Neural crest cell (in vitro differentiated cells): ENCODE measurements at regions not wholly inside any gene's neighbourhood (a gene's known extent, or its start where the extent isn't known, plus 50 kb on each side); places are given as distances from the start of the nearest gene placed in this dataset.

Experiments
- DNase-seq: peaks from one replicate; pipeline ENCODE4 v3.0.0; 2021; ENCODE audit warnings: low read depth, mixed read lengths, low spot score
- H3K27ac Mint-ChIP-seq: one replicate; pipeline ENCODE4 v1.8.0; 2021; ENCODE audit warnings: mild to moderate bottlenecking, mixed read lengths; ENCODE audit not compliant: unreplicated experiment
- H3K27me3 Mint-ChIP-seq: 2 replicates; pipeline ENCODE4 v1.8.0; 2021; ENCODE audit warnings: low read depth, mild to moderate bottlenecking, mixed read lengths
- H3K36me3 Mint-ChIP-seq: 2 replicates; pipeline ENCODE4 v1.8.0; 2021; ENCODE audit warnings: low read depth, mild to moderate bottlenecking, mixed read lengths
- H3K4me1 Mint-ChIP-seq: 2 replicates; pipeline ENCODE4 v1.8.0; 2021; ENCODE audit warnings: mixed read lengths
- H3K4me3 Mint-ChIP-seq: one replicate; pipeline ENCODE4 v1.8.0; 2021; ENCODE audit warnings: mild to moderate bottlenecking, mixed read lengths
- H3K9me3 Mint-ChIP-seq: 2 replicates; pipeline ENCODE4 v1.8.0; 2021; ENCODE audit warnings: mixed read lengths
- TF ChIP-seq, protein P1 (sequence below): fragments of 200-600 bp; sonication (generic); conservative IDR thresholded peaks from 2 replicates; pipeline ENCODE4 v1.5.0; 2021; ENCODE audit warnings: antibody characterized with exemption, mild to moderate bottlenecking

DNA sequence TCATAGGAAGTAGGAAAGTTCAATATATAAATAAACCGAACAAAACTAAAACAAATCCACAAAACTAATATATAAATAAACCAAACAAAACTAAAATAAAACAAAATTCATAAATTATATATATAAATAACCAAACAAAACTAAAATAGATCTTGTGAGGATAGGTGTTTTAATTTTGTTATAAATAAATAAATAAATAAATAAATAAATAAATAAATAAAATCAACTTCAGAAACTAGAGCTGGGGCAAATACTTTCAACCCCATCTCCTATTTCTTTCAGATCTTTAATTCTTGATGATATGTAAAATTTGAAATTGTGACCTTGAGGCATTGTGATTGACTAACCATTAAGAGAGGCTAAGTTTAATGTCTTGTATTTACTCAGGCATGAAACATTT is 416.1 kb downstream of the SAMD5 start:
- no peaks in the 10 kb centered on the region for H3K4me1 Mint-ChIP-seq
- H3K4me3 Mint-ChIP-seq, result no peak overlapping the region
- no peak overlapping the region for H3K27ac Mint-ChIP-seq
- no peaks in the 10 kb centered on the region for H3K27me3 Mint-ChIP-seq
- DNase-seq, result no peak
- H3K9me3 Mint-ChIP-seq, result peaks cover 24% of the 10 kb centered on the region
- TF ChIP-seq, protein P1, sequence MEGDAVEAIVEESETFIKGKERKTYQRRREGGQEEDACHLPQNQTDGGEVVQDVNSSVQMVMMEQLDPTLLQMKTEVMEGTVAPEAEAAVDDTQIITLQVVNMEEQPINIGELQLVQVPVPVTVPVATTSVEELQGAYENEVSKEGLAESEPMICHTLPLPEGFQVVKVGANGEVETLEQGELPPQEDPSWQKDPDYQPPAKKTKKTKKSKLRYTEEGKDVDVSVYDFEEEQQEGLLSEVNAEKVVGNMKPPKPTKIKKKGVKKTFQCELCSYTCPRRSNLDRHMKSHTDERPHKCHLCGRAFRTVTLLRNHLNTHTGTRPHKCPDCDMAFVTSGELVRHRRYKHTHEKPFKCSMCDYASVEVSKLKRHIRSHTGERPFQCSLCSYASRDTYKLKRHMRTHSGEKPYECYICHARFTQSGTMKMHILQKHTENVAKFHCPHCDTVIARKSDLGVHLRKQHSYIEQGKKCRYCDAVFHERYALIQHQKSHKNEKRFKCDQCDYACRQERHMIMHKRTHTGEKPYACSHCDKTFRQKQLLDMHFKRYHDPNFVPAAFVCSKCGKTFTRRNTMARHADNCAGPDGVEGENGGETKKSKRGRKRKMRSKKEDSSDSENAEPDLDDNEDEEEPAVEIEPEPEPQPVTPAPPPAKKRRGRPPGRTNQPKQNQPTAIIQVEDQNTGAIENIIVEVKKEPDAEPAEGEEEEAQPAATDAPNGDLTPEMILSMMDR, result no peak
- peaks cover 16% of the 10 kb centered on the region for H3K36me3 Mint-ChIP-seq

GRCh38 chr6:147925826-147926225 is 416.8 kb upstream of the SASH1 start:
- Mint-ChIP-seq H3K36me3 (peaks cover 16% of the 10 kb centered on the region), H3K9me3 (peaks cover 28% of the 10 kb centered on the region), H3K27me3 (no peaks in the 10 kb centered on the region), H3K27ac (no peak overlapping the region), H3K4me1 (peaks cover 5% of the 10 kb centered on the region), H3K4me3 (no peak overlapping the region)
- TF ChIP-seq, protein P1, result no peak
- DNase-seq, result no peak

- DNase-seq, result no peak
- H3K9me3 Mint-ChIP-seq, result peaks cover 24% of the 10 kb centered on the region
- H3K27me3 Mint-ChIP-seq, result no peaks in the 10 kb centered on the region
- peaks cover 14% of the 10 kb centered on the region for H3K36me3 Mint-ChIP-seq
- H3K4me1 Mint-ChIP-seq, result peaks cover 6% of the 10 kb centered on the region
- H3K27ac Mint-ChIP-seq, result no peak overlapping the region
- no peak overlapping the region for H3K4me3 Mint-ChIP-seq
- TF ChIP-seq, protein P1, result no peak
Measured at GRCh38 chr6:147930745-147931144, 411.9 kb upstream of the SASH1 start.

GRCh38 chr6:147933224-147933623 is 409.4 kb upstream of the SASH1 start:
- TF ChIP-seq, protein P1, result no peak
- Mint-ChIP-seq H3K36me3 (peaks cover 7% of the 10 kb centered on the region), H3K4me1 (peaks cover 6% of the 10 kb centered on the region), H3K9me3 (peaks cover 12% of the 10 kb centered on the region), H3K4me3 (no peak overlapping the region), H3K27me3 (no peaks in the 10 kb centered on the region), H3K27ac (no peak overlapping the region)
- no peak for DNase-seq

- peaks cover 3% of the 10 kb centered on the region for H3K4me1 Mint-ChIP-seq
- H3K27me3 Mint-ChIP-seq, result no peaks in the 10 kb centered on the region
- peaks cover 2% of the 10 kb centered on the region for H3K9me3 Mint-ChIP-seq
- no peaks in the 10 kb centered on the region for H3K36me3 Mint-ChIP-seq
- no peak for DNase-seq
- H3K27ac Mint-ChIP-seq, result no peak overlapping the region
- TF ChIP-seq, protein P1, result no peak
- H3K4me3 Mint-ChIP-seq, result no peak overlapping the region
Measured at GRCh38 chr6:147935656-147936055, 407.0 kb upstream of the SASH1 start.
